ENCODE measurements at regions not wholly inside any gene's neighbourhood (a gene's known extent, or its start where the extent isn't known, plus 50 kb on each side); places are given as distances from the start of the nearest gene placed in this dataset.

- TF ChIP-seq ZNF224 (CRISPR knock-in tag; IDR thresholded peaks at IDR 0.05), result no peak
- TF ChIP-seq SP4 (CRISPR knock-in tag; IDR thresholded peaks at IDR 0.05), result no peak
- TF ChIP-seq TEAD3 (CRISPR knock-in tag; optimal IDR thresholded peaks at IDR 0.05; ENCODE audit: borderline replicate concordance), result no peak
- TF ChIP-seq ZNF44 (CRISPR knock-in tag; IDR thresholded peaks at IDR 0.05), result no peak
- no peak for TF ChIP-seq ZBTB42 (CRISPR knock-in tag; IDR thresholded peaks at IDR 0.05)
- no peak for TF ChIP-seq HMGXB4 (CRISPR knock-in tag; IDR thresholded peaks at IDR 0.05; ENCODE audit: borderline replicate concordance in 1 of 2, low read depth in 1 of 2)
- TF ChIP-seq ZNF335 (CRISPR knock-in tag; IDR thresholded peaks at IDR 0.05), result no peak
- TF ChIP-seq XBP1 (CRISPR knock-in tag; IDR thresholded peaks at IDR 0.05), result no peak
- peak; percentile 26 for TF ChIP-seq SKI (IDR thresholded peaks at IDR 0.05; ENCODE audit: partially characterized antibody)
- no peak for TF ChIP-seq ARNTL (CRISPR knock-in tag; IDR thresholded peaks at IDR 0.05)
- TF ChIP-seq ZBTB26 (CRISPR knock-in tag; IDR thresholded peaks at IDR 0.05; ENCODE audit: borderline replicate concordance), result no peak
- TF ChIP-seq ZNF850 (CRISPR knock-in tag; conservative IDR thresholded peaks at IDR 0.05), result no peak
- TF ChIP-seq PAXIP1 (CRISPR knock-in tag; conservative IDR thresholded peaks at IDR 0.05), result no peak; the same call in 1 of the 2 replicates
- no peak for TF ChIP-seq ZNF460 (CRISPR knock-in tag; IDR thresholded peaks at IDR 0.05; ENCODE audit: borderline replicate concordance)
- no peak for TF ChIP-seq ZSCAN31 (CRISPR knock-in tag; IDR thresholded peaks at IDR 0.05; ENCODE audit: low read depth)
- no peak; the same call in 1 of the 2 replicates for TF ChIP-seq KDM3A (CRISPR knock-in tag; IDR thresholded peaks at IDR 0.05; ENCODE audit: low read depth)
- peak; percentile 86 for TF ChIP-seq CEBPG (CRISPR knock-in tag; IDR thresholded peaks at IDR 0.05)
- TF ChIP-seq ZNF292 (CRISPR knock-in tag; IDR thresholded peaks at IDR 0.05; ENCODE audit: borderline replicate concordance, low read depth), result no peak
- TF ChIP-seq ZNF274 (CRISPR knock-in tag; IDR thresholded peaks at IDR 0.05), result no peak
- no peak for TF ChIP-seq ZNF367 (CRISPR knock-in tag; IDR thresholded peaks at IDR 0.05; ENCODE audit: borderline replicate concordance)
- no peak for TF ChIP-seq HIC2 (CRISPR knock-in tag; IDR thresholded peaks at IDR 0.05; ENCODE audit: low read depth)
- TF ChIP-seq PPARG (CRISPR knock-in tag; conservative IDR thresholded peaks at IDR 0.05), result no peak
- TF ChIP-seq DNMT1 (CRISPR knock-in tag; IDR thresholded peaks at IDR 0.05), result no peak
- no peak for TF ChIP-seq PAF1 (CRISPR knock-in tag; IDR thresholded peaks at IDR 0.05)
These were observed 605.0 kb upstream of the CLINT1 start (continued) for GRCh38 chr5:158463938-158464337.
